ENCODE measurements at regions not wholly inside any gene's neighbourhood (a gene's known extent, or its start where the extent isn't known, plus 50 kb on each side); places are given as distances from the start of the nearest gene placed in this dataset.

- Histone ChIP-seq H3K36me3 (ENCODE audit: control insufficient read depth, insufficient read depth, low read length) (no peaks in the 10 kb centered on the region), H3K4me3 (ENCODE audit: insufficient read depth, low read depth, low read length, poor library complexity, severe bottlenecking) (no peak overlapping the region), H3K4me1 (ENCODE audit: control insufficient read depth, insufficient read depth, low read length, poor library complexity, severe bottlenecking) (no peaks in the 10 kb centered on the region), H3K9me3 (ENCODE audit: control insufficient read depth, low read length) (no peaks in the 10 kb centered on the region), H3K27ac (ENCODE audit: insufficient read depth, low read length, poor library complexity, severe bottlenecking) (no peak overlapping the region), H3K27me3 (replicated peaks; ENCODE audit: control insufficient read depth, insufficient read depth, low read length, poor library complexity, severe bottlenecking) (no peaks in the 10 kb centered on the region)
- no peak for DNase-seq
Observed at GRCh38 chr13:87859261-87859660, 188.1 kb downstream of the SLITRK5 start.

- no peaks in the 10 kb centered on the region for H3K27me3 ChIP-seq (replicated peaks; ENCODE audit: control insufficient read depth, insufficient read depth, low read length, poor library complexity, severe bottlenecking)
- no peak for DNase-seq
- H3K4me1 ChIP-seq (ENCODE audit: control insufficient read depth, insufficient read depth, low read length, poor library complexity, severe bottlenecking): no peaks in the 10 kb centered on the region
- H3K27ac ChIP-seq (ENCODE audit: insufficient read depth, low read length, poor library complexity, severe bottlenecking): no peak overlapping the region
- no peak overlapping the region for H3K4me3 ChIP-seq (ENCODE audit: insufficient read depth, low read depth, low read length, poor library complexity, severe bottlenecking)
- H3K36me3 ChIP-seq (ENCODE audit: control insufficient read depth, insufficient read depth, low read length): no peaks in the 10 kb centered on the region
- H3K9me3 ChIP-seq (ENCODE audit: control insufficient read depth, low read length): no peaks in the 10 kb centered on the region
Observed at GRCh38 chr13:87867426-87867825, 196.3 kb downstream of the SLITRK5 start.

GRCh38 chr13:87868731-87869130 lies 197.6 kb downstream of the SLITRK5 start:
- no peaks in the 10 kb centered on the region for H3K27me3 ChIP-seq (replicated peaks; ENCODE audit: control insufficient read depth, insufficient read depth, low read length, poor library complexity, severe bottlenecking)
- no peak for DNase-seq
- no peaks in the 10 kb centered on the region for H3K9me3 ChIP-seq (ENCODE audit: control insufficient read depth, low read length)
- no peak overlapping the region for H3K27ac ChIP-seq (ENCODE audit: insufficient read depth, low read length, poor library complexity, severe bottlenecking)
- H3K4me1 ChIP-seq (ENCODE audit: control insufficient read depth, insufficient read depth, low read length, poor library complexity, severe bottlenecking): no peaks in the 10 kb centered on the region
- H3K4me3 ChIP-seq (ENCODE audit: insufficient read depth, low read depth, low read length, poor library complexity, severe bottlenecking): no peak overlapping the region
- no peaks in the 10 kb centered on the region for H3K36me3 ChIP-seq (ENCODE audit: control insufficient read depth, insufficient read depth, low read length)

GRCh38 chr13:87872813-87873212 lies 201.6 kb downstream of the SLITRK5 start:
- no peak for DNase-seq
- H3K27ac ChIP-seq (ENCODE audit: insufficient read depth, low read length, poor library complexity, severe bottlenecking): no peak overlapping the region
- H3K4me3 ChIP-seq (ENCODE audit: insufficient read depth, low read depth, low read length, poor library complexity, severe bottlenecking): no peak overlapping the region
- no peaks in the 10 kb centered on the region for H3K9me3 ChIP-seq (ENCODE audit: control insufficient read depth, low read length)
- no peaks in the 10 kb centered on the region for H3K4me1 ChIP-seq (ENCODE audit: control insufficient read depth, insufficient read depth, low read length, poor library complexity, severe bottlenecking)
- no peaks in the 10 kb centered on the region for H3K36me3 ChIP-seq (ENCODE audit: control insufficient read depth, insufficient read depth, low read length)
- H3K27me3 ChIP-seq (replicated peaks; ENCODE audit: control insufficient read depth, insufficient read depth, low read length, poor library complexity, severe bottlenecking): no peaks in the 10 kb centered on the region

- H3K27ac ChIP-seq (ENCODE audit: insufficient read depth, low read length, poor library complexity, severe bottlenecking): no peak overlapping the region
- H3K4me3 ChIP-seq (ENCODE audit: insufficient read depth, low read depth, low read length, poor library complexity, severe bottlenecking): no peak overlapping the region
- no peak for DNase-seq
- no peaks in the 10 kb centered on the region for H3K4me1 ChIP-seq (ENCODE audit: control insufficient read depth, insufficient read depth, low read length, poor library complexity, severe bottlenecking)
- no peaks in the 10 kb centered on the region for H3K27me3 ChIP-seq (replicated peaks; ENCODE audit: control insufficient read depth, insufficient read depth, low read length, poor library complexity, severe bottlenecking)
- no peaks in the 10 kb centered on the region for H3K36me3 ChIP-seq (ENCODE audit: control insufficient read depth, insufficient read depth, low read length)
- H3K9me3 ChIP-seq (ENCODE audit: control insufficient read depth, low read length): no peaks in the 10 kb centered on the region
Observed at GRCh38 chr13:87877477-87877876, 206.3 kb downstream of the SLITRK5 start.

- no peak overlapping the region for H3K27ac ChIP-seq (ENCODE audit: insufficient read depth, low read length, poor library complexity, severe bottlenecking)
- no peaks in the 10 kb centered on the region for H3K27me3 ChIP-seq (replicated peaks; ENCODE audit: control insufficient read depth, insufficient read depth, low read length, poor library complexity, severe bottlenecking)
- no peak for DNase-seq
- no peak overlapping the region for H3K4me3 ChIP-seq (ENCODE audit: insufficient read depth, low read depth, low read length, poor library complexity, severe bottlenecking)
- H3K36me3 ChIP-seq (ENCODE audit: control insufficient read depth, insufficient read depth, low read length): no peaks in the 10 kb centered on the region
- H3K4me1 ChIP-seq (ENCODE audit: control insufficient read depth, insufficient read depth, low read length, poor library complexity, severe bottlenecking): no peaks in the 10 kb centered on the region
- H3K9me3 ChIP-seq (ENCODE audit: control insufficient read depth, low read length): no peaks in the 10 kb centered on the region
Observed at GRCh38 chr13:87878706-87879105, 207.5 kb downstream of the SLITRK5 start.

- Histone ChIP-seq H3K4me3 (ENCODE audit: insufficient read depth, low read depth, low read length, poor library complexity, severe bottlenecking) (no peak overlapping the region), H3K27ac (ENCODE audit: insufficient read depth, low read length, poor library complexity, severe bottlenecking) (no peak overlapping the region)
- no peak for DNase-seq
Observed at GRCh38 chr13:87884884-87885283, 213.7 kb downstream of the SLITRK5 start.

GRCh38 chr13:87887459-87888123 lies 216.4 kb downstream of the SLITRK5 start:
- no peak for DNase-seq
- Histone ChIP-seq H3K27me3 (replicated peaks; ENCODE audit: control insufficient read depth, insufficient read depth, low read length, poor library complexity, severe bottlenecking) (no peaks in the 10 kb centered on the region), H3K27ac (ENCODE audit: insufficient read depth, low read length, poor library complexity, severe bottlenecking) (no peak overlapping the region), H3K4me3 (ENCODE audit: insufficient read depth, low read depth, low read length, poor library complexity, severe bottlenecking) (no peak overlapping the region), H3K9me3 (ENCODE audit: control insufficient read depth, low read length) (no peaks in the 10 kb centered on the region), H3K36me3 (ENCODE audit: control insufficient read depth, insufficient read depth, low read length) (no peaks in the 10 kb centered on the region), H3K4me1 (ENCODE audit: control insufficient read depth, insufficient read depth, low read length, poor library complexity, severe bottlenecking) (no peaks in the 10 kb centered on the region)

More at GRCh38 chr13:87884884-87885283, 213.7 kb downstream of the SLITRK5 start:
- Histone ChIP-seq H3K4me1 (ENCODE audit: control insufficient read depth, insufficient read depth, low read length, poor library complexity, severe bottlenecking) (no peaks in the 10 kb centered on the region), H3K36me3 (ENCODE audit: control insufficient read depth, insufficient read depth, low read length) (no peaks in the 10 kb centered on the region), H3K9me3 (ENCODE audit: control insufficient read depth, low read length) (no peaks in the 10 kb centered on the region), H3K27me3 (replicated peaks; ENCODE audit: control insufficient read depth, insufficient read depth, low read length, poor library complexity, severe bottlenecking) (no peaks in the 10 kb centered on the region)

- Histone ChIP-seq H3K27me3 (replicated peaks; ENCODE audit: control insufficient read depth, insufficient read depth, low read length, poor library complexity, severe bottlenecking) (no peaks in the 10 kb centered on the region), H3K9me3 (ENCODE audit: control insufficient read depth, low read length) (no peaks in the 10 kb centered on the region), H3K4me3 (ENCODE audit: insufficient read depth, low read depth, low read length, poor library complexity, severe bottlenecking) (no peak overlapping the region)
Observed at GRCh38 chr13:87889254-87889653, 218.1 kb downstream of the SLITRK5 start.

GRCh38 chr13:87893186-87893585 lies 222.0 kb downstream of the SLITRK5 start:
- Histone ChIP-seq H3K27ac (ENCODE audit: insufficient read depth, low read length, poor library complexity, severe bottlenecking) (no peak overlapping the region), H3K27me3 (replicated peaks; ENCODE audit: control insufficient read depth, insufficient read depth, low read length, poor library complexity, severe bottlenecking) (no peaks in the 10 kb centered on the region), H3K9me3 (ENCODE audit: control insufficient read depth, low read length) (no peaks in the 10 kb centered on the region), H3K36me3 (ENCODE audit: control insufficient read depth, insufficient read depth, low read length) (no peaks in the 10 kb centered on the region), H3K4me1 (ENCODE audit: control insufficient read depth, insufficient read depth, low read length, poor library complexity, severe bottlenecking) (no peaks in the 10 kb centered on the region), H3K4me3 (ENCODE audit: insufficient read depth, low read depth, low read length, poor library complexity, severe bottlenecking) (no peak overlapping the region)
- DNase-seq: no peak

More at GRCh38 chr13:87889254-87889653, 218.1 kb downstream of the SLITRK5 start:
- H3K36me3 ChIP-seq (ENCODE audit: control insufficient read depth, insufficient read depth, low read length): no peaks in the 10 kb centered on the region
- no peak for DNase-seq
- H3K4me1 ChIP-seq (ENCODE audit: control insufficient read depth, insufficient read depth, low read length, poor library complexity, severe bottlenecking): no peaks in the 10 kb centered on the region
- H3K27ac ChIP-seq (ENCODE audit: insufficient read depth, low read length, poor library complexity, severe bottlenecking): no peak overlapping the region

Measured in effector memory CD4-positive, alpha-beta T cell (primary cell).